C4-2B (cell line): ENCODE measurements at regions not wholly inside any gene's neighbourhood (a gene's known extent, or its start where the extent isn't known, plus 50 kb on each side); places are given as distances from the start of the nearest gene placed in this dataset.

Source experiments
- H3K27ac ChIP-seq: fragments of 450-650 bp; 2 replicates; pipeline ENCODE4 v1.5.1; 2017
- ZFX ChIP-seq: fragments of 450-650 bp; IDR thresholded peaks from 2 replicates; pipeline ENCODE4 v1.6.1; 2017
- TF ChIP-seq, protein P1 (sequence below): fragments of 450-650 bp; conservative IDR thresholded peaks from 2 replicates; pipeline ENCODE4 v1.5.1; 2017; ENCODE audit warnings: mild to moderate bottlenecking

DNA sequence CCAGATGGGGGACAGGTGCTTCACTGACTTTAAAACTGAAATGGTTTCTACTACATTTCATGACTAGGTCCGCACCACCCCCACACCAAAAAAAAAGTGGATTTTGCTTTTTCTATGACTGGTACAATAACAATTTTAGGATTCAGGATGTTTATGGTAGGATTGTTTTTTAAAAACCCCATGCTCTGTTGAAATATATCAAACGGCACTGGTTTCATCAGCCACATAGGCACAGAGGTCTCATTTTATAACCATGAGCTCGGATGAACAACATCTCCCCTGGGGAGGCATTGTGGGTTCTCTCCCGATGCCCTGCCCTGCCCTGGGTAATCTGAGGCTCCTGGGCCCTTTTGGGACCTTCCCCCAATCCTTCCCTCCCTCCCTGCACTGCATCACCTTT, 202.7 kb upstream of the KBTBD8 start:
- TF ChIP-seq ZFX, result no peak
- TF ChIP-seq, protein P1, sequence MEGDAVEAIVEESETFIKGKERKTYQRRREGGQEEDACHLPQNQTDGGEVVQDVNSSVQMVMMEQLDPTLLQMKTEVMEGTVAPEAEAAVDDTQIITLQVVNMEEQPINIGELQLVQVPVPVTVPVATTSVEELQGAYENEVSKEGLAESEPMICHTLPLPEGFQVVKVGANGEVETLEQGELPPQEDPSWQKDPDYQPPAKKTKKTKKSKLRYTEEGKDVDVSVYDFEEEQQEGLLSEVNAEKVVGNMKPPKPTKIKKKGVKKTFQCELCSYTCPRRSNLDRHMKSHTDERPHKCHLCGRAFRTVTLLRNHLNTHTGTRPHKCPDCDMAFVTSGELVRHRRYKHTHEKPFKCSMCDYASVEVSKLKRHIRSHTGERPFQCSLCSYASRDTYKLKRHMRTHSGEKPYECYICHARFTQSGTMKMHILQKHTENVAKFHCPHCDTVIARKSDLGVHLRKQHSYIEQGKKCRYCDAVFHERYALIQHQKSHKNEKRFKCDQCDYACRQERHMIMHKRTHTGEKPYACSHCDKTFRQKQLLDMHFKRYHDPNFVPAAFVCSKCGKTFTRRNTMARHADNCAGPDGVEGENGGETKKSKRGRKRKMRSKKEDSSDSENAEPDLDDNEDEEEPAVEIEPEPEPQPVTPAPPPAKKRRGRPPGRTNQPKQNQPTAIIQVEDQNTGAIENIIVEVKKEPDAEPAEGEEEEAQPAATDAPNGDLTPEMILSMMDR, result no peak
- no peak overlapping the region for H3K27ac ChIP-seq

DNA sequence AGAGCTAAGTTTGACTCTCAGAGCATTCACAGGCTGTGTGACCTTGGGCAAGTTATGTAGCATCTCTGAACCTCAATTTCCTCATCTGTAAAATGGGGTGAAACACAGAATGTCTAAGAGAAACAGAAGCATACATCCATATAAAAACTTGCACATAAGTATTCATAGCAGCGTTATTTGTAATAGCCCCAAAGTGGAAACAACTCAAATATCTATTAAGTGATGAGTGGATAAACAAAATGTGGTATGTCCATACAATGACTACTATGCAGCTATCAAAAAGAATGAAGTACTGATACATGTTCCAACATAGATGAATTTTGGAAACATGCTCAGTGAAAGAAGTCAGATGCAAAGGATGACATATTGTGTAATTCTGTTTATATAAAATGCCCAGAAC, 201.8 kb upstream of the KBTBD8 start:
- TF ChIP-seq, protein P1, result no peak
- TF ChIP-seq ZFX, result no peak
- no peak overlapping the region for H3K27ac ChIP-seq

DNA sequence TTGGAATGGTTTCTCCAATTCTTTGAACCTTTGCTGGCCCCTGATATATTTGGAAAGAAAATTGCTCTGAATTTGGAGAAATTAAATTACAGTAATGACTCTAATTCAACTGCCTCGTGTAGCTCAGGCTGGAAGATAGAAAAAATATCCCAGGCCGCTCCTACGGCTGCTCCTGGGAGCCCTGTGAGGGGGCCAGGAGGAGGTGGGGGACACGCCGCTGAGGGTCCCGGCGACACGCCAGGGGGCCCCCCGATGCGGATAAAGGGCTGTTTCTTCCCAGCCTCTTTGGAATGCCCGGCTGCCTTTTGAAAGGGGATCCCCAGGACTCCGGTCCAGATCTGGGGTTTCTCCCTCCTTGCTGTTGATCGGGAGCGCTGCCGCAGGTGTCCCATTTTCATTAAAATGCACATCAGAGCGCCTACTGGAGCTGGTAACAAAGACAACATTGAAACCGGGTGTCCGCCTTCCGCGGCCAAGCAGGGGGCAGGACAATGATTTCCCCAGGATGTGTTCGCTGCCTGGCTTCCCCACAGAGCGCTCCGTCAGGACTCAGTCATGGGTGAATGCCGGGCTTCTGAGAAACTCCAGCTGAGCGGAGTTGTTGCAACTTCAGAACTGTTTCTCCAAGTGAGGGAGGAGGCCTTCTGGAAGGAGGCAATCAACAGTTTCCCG, 200.1 kb upstream of the KBTBD8 start:
- TF ChIP-seq, protein P1, result no peak
- no peak for TF ChIP-seq ZFX
- H3K27ac ChIP-seq, result no peak overlapping the region

DNA sequence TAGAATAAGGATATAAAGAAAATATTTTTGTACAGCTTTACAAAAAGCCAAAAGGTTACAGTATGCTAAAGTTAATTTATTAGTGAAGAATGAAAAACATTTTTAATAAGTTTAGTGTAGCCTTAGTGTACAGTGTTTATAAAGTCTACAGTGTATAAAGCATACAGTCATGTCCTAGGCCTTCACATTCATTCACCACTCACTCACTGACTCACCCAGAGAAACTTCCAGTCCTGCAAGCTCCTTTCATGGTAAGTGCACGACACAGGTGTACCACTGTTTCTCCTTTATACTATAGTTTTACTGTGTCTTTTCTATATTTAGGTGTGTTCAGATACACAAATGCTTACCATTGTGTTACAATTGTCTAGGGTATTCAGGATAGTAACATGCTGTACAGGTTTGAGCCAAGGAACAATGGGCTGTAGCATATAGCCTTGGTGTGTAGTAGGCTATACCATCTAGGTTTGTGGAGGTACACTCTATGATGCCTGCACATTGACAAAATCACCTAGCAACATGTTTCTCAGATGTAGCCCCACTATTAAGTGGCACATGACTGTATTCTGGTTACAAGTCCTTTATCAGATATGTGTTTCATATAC, 197.1 kb upstream of the KBTBD8 start:
- H3K27ac ChIP-seq, result no peak overlapping the region
- TF ChIP-seq, protein P1, result no peak
- TF ChIP-seq ZFX, result no peak

DNA sequence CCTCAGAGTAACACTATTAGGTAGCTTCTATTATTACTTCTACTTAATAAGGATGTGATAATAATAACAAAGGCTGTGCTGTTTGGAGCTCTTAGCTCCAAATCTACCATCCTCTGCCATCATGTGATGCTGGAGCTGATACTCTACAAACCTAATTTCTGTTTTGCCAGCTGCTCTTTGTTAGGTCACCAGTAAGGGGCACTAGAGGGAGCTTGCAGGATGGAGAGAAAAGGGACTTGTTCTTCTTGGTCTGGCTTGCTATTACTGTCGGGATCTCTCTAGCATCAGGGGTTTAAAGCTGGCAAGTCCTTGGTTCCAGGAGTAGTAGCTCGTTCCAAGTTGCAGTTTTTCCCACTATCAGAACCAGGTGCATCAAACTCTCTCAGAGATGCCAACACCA, 194.9 kb upstream of the KBTBD8 start:
- no peak overlapping the region for H3K27ac ChIP-seq
- TF ChIP-seq, protein P1, result peak; percentile 32
- no peak for TF ChIP-seq ZFX

DNA sequence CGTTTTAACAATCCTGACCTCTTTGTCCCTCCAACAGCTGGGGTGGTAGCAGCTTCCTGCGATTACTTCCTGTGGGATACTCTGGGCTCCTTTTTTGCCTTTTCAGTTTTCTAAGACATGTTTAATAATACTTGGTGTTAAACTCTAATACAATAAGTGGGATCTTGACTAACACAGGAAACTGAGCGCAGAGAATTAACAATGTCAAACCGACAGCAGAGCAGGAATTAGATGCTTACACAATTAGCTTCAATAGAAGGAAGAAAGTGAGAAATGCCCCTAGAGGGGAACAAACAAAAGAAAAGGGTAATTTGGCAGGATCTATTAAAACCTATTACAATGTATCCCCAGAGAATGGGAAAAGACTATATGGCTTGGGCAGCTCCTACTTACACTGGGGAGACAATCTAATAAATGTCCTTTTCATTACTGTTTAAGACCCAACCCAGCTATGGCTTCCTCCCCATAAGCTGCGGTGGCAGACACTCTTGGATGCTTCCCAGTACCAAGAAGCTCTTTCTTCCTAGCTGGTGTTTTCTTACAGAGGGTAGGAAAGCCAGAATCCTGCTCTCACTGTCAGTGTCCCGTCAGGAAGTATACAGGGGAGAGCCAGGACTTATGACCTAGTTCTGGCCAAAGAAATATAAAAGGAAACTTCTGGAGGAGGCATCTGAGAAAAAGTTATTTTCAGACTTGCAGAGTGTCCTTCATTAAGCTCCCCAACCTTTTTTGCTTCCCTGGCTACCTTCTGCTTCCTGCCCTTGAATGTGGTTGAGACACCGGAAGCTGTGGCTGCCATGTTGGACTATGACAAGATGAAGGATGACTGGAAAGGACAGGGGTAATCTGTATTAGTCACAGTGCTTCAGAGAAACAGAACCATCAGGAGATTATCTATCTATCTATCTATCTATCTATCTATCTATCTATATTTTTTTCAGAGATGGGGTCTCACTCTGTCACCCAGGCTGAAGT, 194.1 kb upstream of the KBTBD8 start:
- no peak overlapping the region for H3K27ac ChIP-seq
- TF ChIP-seq ZFX, result no peak
- TF ChIP-seq, protein P1, result no peak
